Panc1 (cell line): ENCODE measurements at regions not wholly inside any gene's neighbourhood (a gene's known extent, or its start where the extent isn't known, plus 50 kb on each side); places are given as distances from the start of the nearest gene placed in this dataset.
A peak's percentile ranks its signal among the peaks of the same experiment; 100 is the strongest.

ENCODE experiments used
- ATAC-seq: fragments of 200-7000 bp; cut with Tn5 transposase; 2 replicates; pipeline ENCODE4 v1.9.1; 2020; ENCODE audit warnings: mild to moderate bottlenecking, moderate library complexity
- BruUV-seq: library from RNA; stranded (reverse); fragments of 400-500 nt; replicated peaks from 2 replicates; lab custom pipeline; 2021; lab: Mats Ljungman, UMichigan
- CTCF ChIA-PET: fragments of 300-600 bp; sonication (Branson Sonifier 250); formaldehyde crosslinking; loops from one replicate; lab custom pipeline; 2022; ENCODE audit warnings: antibody characterized with exemption; lab: Charles Lee
- POLR2A ChIA-PET: fragments of 300-600 bp; sonication (Branson Sonifier 250); formaldehyde crosslinking; loops from one replicate; lab custom pipeline; 2022; ENCODE audit warnings: antibody characterized with exemption; lab: Charles Lee
- DNase-seq: peaks from one replicate; pipeline ENCODE4 v3.0.0-alpha.2; 2010; ENCODE audit warnings: low read depth, low spot score
- H3K27ac ChIP-seq: 2 replicates; pipeline ENCODE4 v1.5.1; 2011; ENCODE audit warnings: mild to moderate bottlenecking, low read length, inconsistent platforms
- H3K27me3 ChIP-seq: fragments of 200-500 bp; sonication (Bioruptor generic); 2 replicates; pipeline ENCODE4 v1.6.0; 2014; ENCODE audit warnings: low read length, inconsistent platforms; ENCODE audit not compliant: control insufficient read depth, insufficient read depth
- H3K36me3 ChIP-seq: fragments of 200-500 bp; sonication (Bioruptor generic); 2 replicates; pipeline ENCODE4 v1.5.1; 2014; ENCODE audit warnings: inconsistent platforms, mild to moderate bottlenecking, low read length, moderate library complexity; ENCODE audit not compliant: control insufficient read depth, insufficient read depth
- H3K4me1 ChIP-seq: 2 replicates; pipeline ENCODE4 v1.5.1; 2011; ENCODE audit warnings: inconsistent platforms, mild to moderate bottlenecking, low read length, moderate library complexity; ENCODE audit not compliant: control insufficient read depth, insufficient read depth
- H3K4me3 ChIP-seq, 2 experiments: 2 replicates each; pipeline ENCODE4 v1.5.1; 2011 to 2012; ENCODE audit warnings: low read depth in 2 of 2, low read length in 2 of 2, mild to moderate bottlenecking in 2 of 2, inconsistent platforms in 1 of 2, moderate library complexity in 1 of 2
- H3K9me3 ChIP-seq: fragments of 200-500 bp; sonication (Bioruptor generic); 2 replicates; pipeline ENCODE4 v1.5.1; 2014; ENCODE audit warnings: low read depth, mild to moderate bottlenecking, inconsistent platforms, low read length, moderate library complexity; ENCODE audit not compliant: control insufficient read depth, insufficient read depth
- CTCF ChIP-seq: fragments of 450-650 bp; IDR thresholded peaks from 2 replicates; pipeline ENCODE4 v1.5.1; 2017; ENCODE audit warnings: mild to moderate bottlenecking
- POLR2AphosphoS5 ChIP-seq: IDR thresholded peaks from 2 replicates; pipeline ENCODE4 v1.6.1; 2012; ENCODE audit warnings: mild to moderate bottlenecking, low read depth, low read length, moderate library complexity
- REST ChIP-seq, 2 experiments: IDR thresholded peaks; 2 replicates each; pipeline ENCODE4 v1.6.1; 2011 to 2012; ENCODE audit warnings: low read depth in 2 of 2, control low read depth in 1 of 2, low read length in 1 of 2, mild to moderate bottlenecking in 1 of 2, moderate library complexity in 1 of 2; ENCODE audit not compliant: insufficient read depth in 1 of 2
- SIN3A ChIP-seq: IDR thresholded peaks from 2 replicates; pipeline ENCODE4 v1.6.1; 2012; ENCODE audit warnings: low read depth, mild to moderate bottlenecking, low read length, moderate library complexity, borderline replicate concordance; ENCODE audit not compliant: insufficient read depth
- TCF7L2 ChIP-seq: IDR thresholded peaks from 2 replicates; pipeline ENCODE4 v1.6.1; 2011; ENCODE audit warnings: mild to moderate bottlenecking, low read depth, low read length, inconsistent platforms
- in situ Hi-C: cut with HindIII; loops from 2 replicates; pipeline ENCODE4 v1.10.0; 2016; ENCODE audit warnings: low sequenced_read_pairs, low pct_unique_long_range_greater_than_20kb
- intact Hi-C: fragments of 100-400 bp; cut with micrococcal nuclease; formaldehyde crosslinking; loops from one replicate; pipeline ENCODE4 v1.10.0; 2022; ENCODE audit not compliant: unreplicated experiment

- TF ChIP-seq TCF7L2 (peak; percentile 75), REST (IDR thresholded peaks at IDR 0.05; ENCODE audit: insufficient read depth in 1 of 2, low read depth in 2 of 2, low read length in 1 of 2) (no peak)
- POLR2A ChIA-PET = no interaction called here
- no peak overlapping the region for H3K4me3 ChIP-seq
- CTCF ChIA-PET = no interaction called here
- intact Hi-C loops = no loop called here
- no peaks in the 10 kb centered on the region for H3K4me1 ChIP-seq
- H3K36me3 ChIP-seq = no peaks in the 10 kb centered on the region
- no peak for ATAC-seq
- no peak for DNase-seq
- 0 out of 2 replicates have a peak, but pooled peaks cover 7% of the 10 kb centered on the region for H3K9me3 ChIP-seq
- H3K27me3 ChIP-seq = no peaks in the 10 kb centered on the region
- in situ Hi-C loops = no loop called here
- BruUV-seq = no TSS peak
- H3K27ac ChIP-seq = no peak overlapping the region
Observed at GRCh38 chr7:9981742-9982349, 991.8 kb upstream of the PHF14 start.

DNA sequence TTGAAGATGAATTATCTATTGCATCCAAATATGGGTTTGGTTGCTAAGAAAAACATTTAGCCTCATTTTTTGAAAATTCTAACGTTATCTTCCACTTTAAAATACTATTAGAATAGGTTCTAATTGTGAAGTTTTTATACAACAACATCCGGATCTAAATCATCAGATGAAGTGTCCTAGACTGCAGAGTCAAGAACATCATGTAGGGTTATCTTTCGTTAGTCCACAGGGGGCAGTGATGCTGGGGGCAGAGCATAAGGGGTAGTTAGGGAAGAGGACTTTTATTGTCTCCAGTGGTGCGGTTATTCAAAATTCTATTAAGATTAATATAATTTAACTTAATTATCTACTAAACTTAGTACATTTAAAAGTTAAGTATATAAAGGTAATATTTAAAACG, 990.6 kb upstream of the PHF14 start:
- intact Hi-C loops = no loop called here
- BruUV-seq = no TSS peak

More for the DNA sequence above, 990.6 kb upstream of the PHF14 start:
- peaks cover 16% of the 10 kb centered on the region for H3K9me3 ChIP-seq
- TF ChIP-seq REST (IDR thresholded peaks at IDR 0.05; ENCODE audit: insufficient read depth in 1 of 2, low read depth in 2 of 2, low read length in 1 of 2) (no peak), CTCF (no peak), POLR2AphosphoS5 (no peak), SIN3A (no peak), TCF7L2 (no peak)
- ChIA-PET POLR2A (no interaction called here), CTCF (no interaction called here)
- H3K27ac ChIP-seq = no peak overlapping the region
- no peak for ATAC-seq
- no peaks in the 10 kb centered on the region for H3K36me3 ChIP-seq
- H3K4me1 ChIP-seq = no peaks in the 10 kb centered on the region
- no peak overlapping the region for H3K4me3 ChIP-seq
- DNase-seq = no peak
- no peaks in the 10 kb centered on the region for H3K27me3 ChIP-seq
- in situ Hi-C loops = no loop called here
